DND-41 (cell line): ENCODE measurements at regions not wholly inside any gene's neighbourhood (a gene's known extent, or its start where the extent isn't known, plus 50 kb on each side); places are given as distances from the start of the nearest gene placed in this dataset.

Source experiments
- CTCF ChIP-seq: IDR thresholded peaks from 2 replicates; pipeline ENCODE4 v1.5.1; 2012; ENCODE audit warnings: borderline replicate concordance, low read length, moderate library complexity, mild to moderate bottlenecking; ENCODE audit not compliant: poor library complexity, severe bottlenecking; ENCODE audit errors: extremely low read depth
- EZH2 ChIP-seq: IDR thresholded peaks from 3 replicates; pipeline ENCODE4 v1.6.1; 2012; ENCODE audit warnings: borderline replicate concordance, low read depth, mild to moderate bottlenecking, moderate library complexity, low read length, inconsistent platforms; ENCODE audit not compliant: severe bottlenecking

GRCh38 chr4:31053451-31053850, 333.3 kb downstream of the PCDH7 start:
- TF ChIP-seq CTCF (no peak), EZH2 (no peak)
